IMR-90 (cell line): ENCODE measurements at regions not wholly inside any gene's neighbourhood (a gene's known extent, or its start where the extent isn't known, plus 50 kb on each side); places are given as distances from the start of the nearest gene placed in this dataset.

Experiments used
- ATAC-seq: fragments of 200-7000 bp; cut with Tn5 transposase; 2 replicates; pipeline ENCODE4 v1.9.1; 2020; ENCODE audit warnings: low read depth, mild to moderate bottlenecking, moderate library complexity
- BruUV-seq: library from RNA; stranded (reverse); fragments of 400-500 nt; replicated peaks from 2 replicates; lab custom pipeline; 2021; lab: Mats Ljungman, UMichigan
- CTCF ChIA-PET: fragments of 300-600 bp; formaldehyde crosslinking; extraction: SDS; loops from one replicate; lab custom pipeline; 2021; ENCODE audit warnings: antibody characterized with exemption; lab: Yijun Ruan, JAX
- POLR2A ChIA-PET: fragments of 300-600 bp; sonication (Branson Sonifier 250); formaldehyde crosslinking; loops from one replicate; lab custom pipeline; 2022; ENCODE audit warnings: antibody characterized with exemption; ENCODE audit not compliant: unreplicated experiment; lab: Charles Lee
- DNase-seq: peaks from one replicate; pipeline ENCODE4 v3.0.0; 2013
- H2AFZ ChIP-seq: replicated peaks from 2 replicates; pipeline ENCODE3; 2013; ENCODE audit warnings: low read length, mild to moderate bottlenecking; ENCODE audit not compliant: poor library complexity
- H2AK5ac ChIP-seq: 2 replicates; pipeline ENCODE4 v1.6.1; 2013; ENCODE audit warnings: low read depth, low read length, inconsistent platforms
- H2AK9ac ChIP-seq: replicated peaks from 2 replicates; pipeline ENCODE3; 2013; ENCODE audit warnings: mild to moderate bottlenecking, low read depth, low read length, moderate library complexity; ENCODE audit not compliant: poor library complexity
- H2BK120ac ChIP-seq: 2 replicates; pipeline ENCODE4 v1.6.1; 2013; ENCODE audit warnings: low read depth, low read length, inconsistent platforms
- H2BK15ac ChIP-seq: 3 replicates; pipeline ENCODE4 v1.6.1; 2013; ENCODE audit warnings: low read depth, low read length, inconsistent platforms
- H2BK20ac ChIP-seq: 2 replicates; pipeline ENCODE4 v1.6.1; 2013; ENCODE audit warnings: low read depth, mild to moderate bottlenecking, inconsistent platforms, low read length, moderate library complexity
- H2BK5ac ChIP-seq: 2 replicates; pipeline ENCODE4 v1.6.1; 2013; ENCODE audit warnings: mild to moderate bottlenecking, low read depth, low read length, inconsistent platforms; ENCODE audit not compliant: poor library complexity, severe bottlenecking
- H3K14ac ChIP-seq: replicated peaks from 2 replicates; pipeline ENCODE4 v1.6.1; 2013; ENCODE audit warnings: low read depth, low read length, inconsistent platforms
- H3K18ac ChIP-seq: 2 replicates; pipeline ENCODE4 v1.6.1; 2013; ENCODE audit warnings: low read depth, low read length, control low read depth
- H3K23ac ChIP-seq: 2 replicates; pipeline ENCODE4 v1.6.1; 2013; ENCODE audit warnings: low read depth, low read length, inconsistent platforms
- H3K27ac ChIP-seq: 2 replicates; pipeline ENCODE4 v1.5.1; 2013; ENCODE audit warnings: mild to moderate bottlenecking, control low read depth, low read length; ENCODE audit not compliant: insufficient read depth
- H3K27me3 ChIP-seq: 2 replicates; pipeline ENCODE4 v1.6.1; 2013; ENCODE audit warnings: low read length; ENCODE audit not compliant: control insufficient read depth, insufficient read depth
- H3K36me3 ChIP-seq: 2 replicates; pipeline ENCODE4 v1.6.1; 2013; ENCODE audit warnings: low read length, mixed read lengths; ENCODE audit not compliant: control insufficient read depth, insufficient read depth
- H3K4ac ChIP-seq: 2 replicates; pipeline ENCODE4 v1.6.1; 2013; ENCODE audit warnings: low read depth, low read length, inconsistent platforms
- H3K4me1 ChIP-seq: 2 replicates; pipeline ENCODE4 v1.6.1; 2013; ENCODE audit warnings: low read length, mixed read lengths; ENCODE audit not compliant: control insufficient read depth, insufficient read depth
- H3K4me2 ChIP-seq: 2 replicates; pipeline ENCODE4 v1.6.1; 2013; ENCODE audit warnings: low read depth, mild to moderate bottlenecking, control low read depth, low read length, moderate library complexity
- H3K4me3 ChIP-seq: 2 replicates; pipeline ENCODE4 v1.5.1; 2013; ENCODE audit warnings: low read depth, mild to moderate bottlenecking, control low read depth, low read length, moderate library complexity; ENCODE audit not compliant: insufficient read depth
- H3K56ac ChIP-seq: 2 replicates; pipeline ENCODE4 v1.6.1; 2013; ENCODE audit warnings: low read length, inconsistent platforms; ENCODE audit not compliant: insufficient read depth; ENCODE audit errors: extremely low read depth
- H3K79me1 ChIP-seq, 2 experiments: 2 replicates each; pipeline ENCODE4 v1.6.1; 2013; ENCODE audit warnings: low read length in 2 of 2, inconsistent platforms in 1 of 2, low read depth in 1 of 2
- H3K9ac ChIP-seq: 2 replicates; pipeline ENCODE4 v1.6.1; 2013; ENCODE audit warnings: low read depth, low read length, control low read depth
- H3K9me1 ChIP-seq: 2 replicates; pipeline ENCODE4 v1.6.1; 2013; ENCODE audit warnings: low read length, inconsistent platforms; ENCODE audit not compliant: insufficient read depth
- H3K9me3 ChIP-seq: 2 replicates; pipeline ENCODE4 v1.6.1; 2013; ENCODE audit warnings: low read length; ENCODE audit not compliant: control insufficient read depth, insufficient read depth
- H4K20me1 ChIP-seq: 2 replicates; pipeline ENCODE4 v1.6.1; 2013; ENCODE audit warnings: low read length, inconsistent platforms; ENCODE audit not compliant: insufficient read depth
- H4K5ac ChIP-seq: 2 replicates; pipeline ENCODE4 v1.6.1; 2013; ENCODE audit warnings: mild to moderate bottlenecking, low read depth, low read length, control low read depth
- H4K8ac ChIP-seq, 2 experiments: 2 replicates each; pipeline ENCODE4 v1.6.1; 2013; ENCODE audit warnings: low read depth in 2 of 2, low read length in 2 of 2, control low read depth in 1 of 2, inconsistent platforms in 1 of 2
- H4K91ac ChIP-seq: 2 replicates; pipeline ENCODE4 v1.6.1; 2013; ENCODE audit warnings: low read depth, low read length, inconsistent platforms; ENCODE audit not compliant: insufficient read depth
- CEBPB ChIP-seq: IDR thresholded peaks from 2 replicates; pipeline ENCODE4 v1.6.1; 2012; ENCODE audit warnings: low read depth, low read length, improper control_type of control experiment
- CHD1 ChIP-seq: IDR thresholded peaks from 2 replicates; pipeline ENCODE4 v1.6.1; 2012; ENCODE audit warnings: low read depth, low read length, improper control_type of control experiment
- FOS ChIP-seq: fragments of 150-350 bp; IDR thresholded peaks from 2 replicates; pipeline ENCODE4 v1.6.1; 2016; ENCODE audit warnings: low read depth, low read length
- MXI1 ChIP-seq: IDR thresholded peaks from 2 replicates; pipeline ENCODE4 v1.6.1; 2012; ENCODE audit warnings: low read depth, mild to moderate bottlenecking, low read length, moderate library complexity, borderline replicate concordance
- NFE2L2 ChIP-seq: fragments of 150-350 bp; IDR thresholded peaks from 2 replicates; pipeline ENCODE4 v1.6.1; 2016; ENCODE audit warnings: low read depth, mild to moderate bottlenecking, low read length
- POLR2A ChIP-seq: IDR thresholded peaks from 2 replicates; pipeline ENCODE4 v1.6.1; 2012; ENCODE audit warnings: mild to moderate bottlenecking, low read depth, low read length
- RAD21 ChIP-seq: IDR thresholded peaks from 2 replicates; pipeline ENCODE4 v1.6.1; 2012; ENCODE audit warnings: low read length, improper control_type of control experiment
- SMC3 ChIP-seq: fragments of 150-350 bp; IDR thresholded peaks from 2 replicates; pipeline ENCODE4 v1.6.1; 2016; ENCODE audit warnings: low read depth, mild to moderate bottlenecking, antibody characterized with exemption, low read length, moderate library complexity
- WGBS, 2 experiments: methylation state at CpG; one replicate each; pipeline versions ENCODE4 v1.1.5 to v1.1.7; 2013; ENCODE audit warnings: missing lambda C conversion rate in 2 of 2; ENCODE audit not compliant: insufficient read length in 1 of 2; ENCODE audit errors: extremely low coverage in 2 of 2; 5-methylcytosine and 5-hydroxymethylcytosine counted together
- dilution Hi-C: fragments of 300-500 bp; cut with HindIII; formaldehyde crosslinking; loops from one replicate; pipeline ENCODE4 v1.14.3; 2018; ENCODE audit warnings: low sequenced_read_pairs; ENCODE audit not compliant: unreplicated experiment
- in situ Hi-C: fragments of 300-500 bp; cut with MboI; formaldehyde crosslinking; loops from 3 replicates; pipeline ENCODE4 v1.14.3; 2019; ENCODE audit warnings: low sequenced_read_pairs, inconsistent platforms, mixed read lengths
- intact Hi-C: fragments of 100-400 bp; cut with micrococcal nuclease; formaldehyde crosslinking; loops from 2 replicates; pipeline ENCODE4 v1.10.0; 2022
- TF ChIP-seq, protein P1 (sequence below): fragments of 150-350 bp; IDR thresholded peaks from 2 replicates; pipeline ENCODE4 v1.6.1; 2016; ENCODE audit warnings: low read depth, mild to moderate bottlenecking, low read length, moderate library complexity, borderline replicate concordance

DNA sequence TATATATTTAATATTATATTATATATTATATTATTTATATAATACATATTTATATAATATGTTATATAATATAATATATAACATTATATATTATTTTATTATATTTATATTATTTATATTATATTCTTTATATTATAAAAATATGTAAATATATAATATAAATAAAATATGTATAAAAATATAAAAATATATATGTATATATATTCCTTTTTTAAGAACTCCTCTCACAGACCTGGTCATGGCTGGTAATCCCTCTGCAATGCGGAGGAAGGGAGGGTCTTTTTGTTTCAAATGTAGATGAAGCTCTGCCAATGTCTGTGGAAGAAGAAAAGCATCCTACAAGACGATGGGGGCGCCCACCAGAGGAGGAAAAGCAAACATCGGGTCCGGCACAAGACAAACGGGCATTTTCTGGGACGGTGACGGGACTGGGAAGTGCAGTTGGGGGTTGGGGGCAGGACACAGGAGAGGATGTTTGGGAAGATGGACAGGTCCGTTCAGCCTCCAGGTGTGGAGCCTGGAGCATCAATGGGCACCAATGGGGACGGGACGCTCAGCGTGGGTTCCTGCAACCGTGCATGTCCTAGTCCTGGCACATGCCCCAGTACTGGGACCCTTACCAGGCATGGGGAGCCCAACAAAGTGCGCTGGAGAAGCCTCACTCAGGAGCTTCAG, 194.0 kb downstream of the IRX1 start:
- Histone ChIP-seq H2AFZ (no peak overlapping the region), H4K8ac (no peak overlapping the region), H4K5ac (no peak overlapping the region), H3K27me3 (no peaks in the 10 kb centered on the region), H2BK15ac (no peak overlapping the region), H3K27ac (no peak overlapping the region), H2AK5ac (no peak overlapping the region), H3K79me1 (no peaks in the 10 kb centered on the region), H3K56ac (no peak overlapping the region; the same call in 1 of the 2 replicates), H3K4me3 (no peak overlapping the region), H3K14ac (no peak overlapping the region), H2BK5ac (no peak overlapping the region), H2BK120ac (no peak overlapping the region), H3K23ac (no peak overlapping the region), H3K36me3 (no peaks in the 10 kb centered on the region), H2AK9ac (no peak overlapping the region), H2BK20ac (no peak overlapping the region), H4K20me1 (no peaks in the 10 kb centered on the region), H3K9ac (no peak overlapping the region), H3K4me1 (no peaks in the 10 kb centered on the region), H3K4me2 (no peak overlapping the region), H3K9me1 (no peaks in the 10 kb centered on the region), H3K18ac (no peak overlapping the region), H3K4ac (no peak overlapping the region), H4K91ac (no peak overlapping the region), H3K9me3 (peaks cover 21% of the 10 kb centered on the region; the same call in 1 of the 2 replicates)
- no peak for DNase-seq
- TF ChIP-seq, protein P1, sequence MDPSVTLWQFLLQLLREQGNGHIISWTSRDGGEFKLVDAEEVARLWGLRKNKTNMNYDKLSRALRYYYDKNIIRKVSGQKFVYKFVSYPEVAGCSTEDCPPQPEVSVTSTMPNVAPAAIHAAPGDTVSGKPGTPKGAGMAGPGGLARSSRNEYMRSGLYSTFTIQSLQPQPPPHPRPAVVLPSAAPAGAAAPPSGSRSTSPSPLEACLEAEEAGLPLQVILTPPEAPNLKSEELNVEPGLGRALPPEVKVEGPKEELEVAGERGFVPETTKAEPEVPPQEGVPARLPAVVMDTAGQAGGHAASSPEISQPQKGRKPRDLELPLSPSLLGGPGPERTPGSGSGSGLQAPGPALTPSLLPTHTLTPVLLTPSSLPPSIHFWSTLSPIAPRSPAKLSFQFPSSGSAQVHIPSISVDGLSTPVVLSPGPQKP = no peak
- TF ChIP-seq RAD21 (no peak), CEBPB (no peak), SMC3 (no peak), MXI1 (no peak), FOS (no peak), POLR2A (no peak), NFE2L2 (no peak), CHD1 (no peak)
- ChIA-PET CTCF (no interaction called here), POLR2A (no interaction called here)
- dilution Hi-C loops = no loop called here
- 50% methylated on average over 5 of the region's 14 CpGs; no CpG with 5 or more reads in 1 of the 2 experiments for WGBS, 2 experiments
- in situ Hi-C loops = no loop called here
- intact Hi-C loops = no loop called here
- BruUV-seq = no TSS peak
- ATAC-seq = no peak
